Heart right ventricle (tissue), 16 donors: ENCODE measurements at regions not wholly inside any gene's neighbourhood (a gene's known extent, or its start where the extent isn't known, plus 50 kb on each side); places are given as distances from the start of the nearest gene placed in this dataset.

Experiments used
- ATAC-seq, 8 donors: fragments of 200-7000 bp; cut with Tn5 transposase; one replicate each; pipeline ENCODE4 v1.9.1; 2020; ENCODE audit warnings: mild to moderate bottlenecking in 8 of 8, moderate library complexity in 8 of 8, moderate number of reproducible peaks in 1 of 8
- DNase-seq, 2 donors: peaks; one replicate each; pipeline ENCODE4 v3.0.0-alpha.2; 2020
- H3K27ac ChIP-seq, 10 donors: fragments of 200-600 bp; sonication (generic) in 2 of 10; one replicate each; pipeline versions ENCODE4 v1.5.0 to v1.8.0; 2020 to 2022; ENCODE audit warnings: mild to moderate bottlenecking in 3 of 10
- H3K27me3 ChIP-seq, 7 donors: fragments of 200-600 bp; one replicate each; pipeline ENCODE4 v1.8.0; 2021 to 2022; ENCODE audit warnings: mild to moderate bottlenecking in 2 of 7
- H3K36me3 ChIP-seq, 9 donors: fragments of 200-600 bp; sonication (generic) in 1 of 9; one replicate each; pipeline versions ENCODE4 v1.5.0 to v1.8.0; 2020 to 2022; ENCODE audit warnings: mild to moderate bottlenecking in 2 of 9
- H3K4me1 ChIP-seq, 9 donors: fragments of 200-600 bp; sonication (generic) in 1 of 9; one replicate each; pipeline versions ENCODE4 v1.5.0 to v1.8.0; 2020 to 2022; ENCODE audit warnings: mild to moderate bottlenecking in 4 of 9
- H3K4me3 ChIP-seq, 10 donors: fragments of 200-600 bp; sonication (generic) in 2 of 10; one replicate each; pipeline versions ENCODE4 v1.5.0 to v1.8.0; 2020 to 2022; ENCODE audit warnings: mild to moderate bottlenecking in 7 of 10, moderate library complexity in 2 of 10
- H3K9me3 ChIP-seq, 11 donors: fragments of 200-600 bp in 10 of 11; sonication (generic) in 2 of 11; one replicate each; pipeline versions ENCODE4 v1.5.0 to v1.8.0; 2013 to 2022; ENCODE audit warnings: mild to moderate bottlenecking in 2 of 11, control low read depth in 1 of 11, moderate library complexity in 1 of 11
- WGBS, 2 donors: extraction: QIAGEN DNeasy Blood & Tissue Kit; methylation state at CpG; one replicate each; pipeline ENCODE4 v1.1.7; 2013; ENCODE audit warnings: inconsistent platforms in 1 of 2; 5-methylcytosine and 5-hydroxymethylcytosine counted together
- intact Hi-C, 10 donors: fragments of 100-400 bp; cut with DNase I; formaldehyde crosslinking; loops; one replicate each; pipeline versions ENCODE4 v1.11.1 to v1.14.2; 2022
- TF ChIP-seq, protein P1 (sequence below), 9 donors: fragments of 200-600 bp; sonication (generic) in 2 of 9; IDR thresholded peaks; one replicate each; pipeline versions ENCODE4 v1.5.0 to v1.8.0; 2021 to 2022; ENCODE audit warnings: antibody characterized with exemption in 9 of 9, mild to moderate bottlenecking in 5 of 9, moderate library complexity in 1 of 9
- donor health status: Arrhythmogenic right ventricular cardiomyopathy.
- donor health status: ischemic (EF 13 %, LVEDD 7.1; RV severe dilation, severe dysfunction).
- donor health status: healthy with polysubstance abuse.
- donor health status: DM: no; HTN: yes; CAD: no.
- donor health status: DM: no; HTN: no; CAD: no.
- donor health status: ischemic (EF 25% LVEDD 6.9; RV normal size, moderate dysfunction).
- donor health status: ischemic (EF 25% LVEDD 5.7; RV mildly dilated, moderate dysfunction).
- donor health status: healthy.
- donor health status: DM: yes; HTN: yes; CAD: no.
- donor health status: Ischemic cardiomyopathy.
- donor health status: ischemic (EF 35%, LVEDD 5.7; RV mildly dilated, moderate dysfunction).
- donor health status: nonischemic (EF 11% LVEDD 7.7; RV severe dilation, severe dysfunction).
- donor health status: DM: yes; HTN: yes; CAD: no.
- donor health status: PGD.
- donor health status: ischemic (EF 29% LVEDD 5.4; RV normal size, mild dysfunction).
- donor health status: nonischemic (EF 23%, LVEDD 6.1; RV moderate dilation, normal function).

DNA sequence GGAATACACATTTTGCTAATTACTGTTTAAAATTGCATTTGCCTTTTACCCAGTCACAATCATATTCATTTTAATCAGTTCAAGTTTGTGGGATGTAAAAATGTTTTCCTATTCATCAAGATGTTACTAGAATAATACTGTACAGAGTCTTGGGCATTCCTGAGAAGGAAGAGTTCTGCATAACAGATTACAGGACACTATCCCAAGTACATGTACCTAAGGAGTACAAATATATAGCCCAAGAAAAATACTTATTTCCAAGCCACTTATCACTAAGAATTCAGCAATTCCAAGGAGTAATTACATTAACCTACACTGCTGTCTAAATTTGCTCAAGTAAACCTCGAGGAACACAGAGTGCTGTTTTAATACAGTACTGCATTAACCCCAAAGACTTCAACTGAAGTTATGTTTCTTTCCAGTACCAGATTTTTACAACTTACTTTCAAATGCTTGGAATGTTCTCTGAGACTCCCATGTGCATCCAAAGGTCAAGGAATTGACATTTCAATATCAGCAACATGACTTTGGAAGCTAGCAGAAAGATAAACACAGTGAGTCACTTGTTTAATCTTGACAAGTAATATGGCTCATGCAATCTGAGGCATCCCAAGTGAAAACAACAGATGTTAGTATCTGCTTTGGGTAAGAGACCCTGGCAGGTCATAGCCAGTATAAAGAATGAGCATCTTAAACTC is 125.4 kb upstream of the BET1 start:
- intact Hi-C loops: loop anchor here in 1 of 10 donors (5.0 kb wide), 1 partner anchor 1322 kb away; no protein-coding TSS in a partner anchor
- 35 to 53% methylated on average over 1 of the region's 1 CpG for WGBS, 2 donors
- Histone ChIP-seq H3K4me3 (no peak overlapping the region), H3K27me3 (no peaks in the 10 kb centered on the region), H3K27ac (no peak overlapping the region), H3K9me3 (no peaks in the 10 kb centered on the region), H3K36me3 (no peaks in the 10 kb centered on the region), H3K4me1 (peaks cover 0 to 11% (median 0%) of the 10 kb centered on the region in 9 donors)
- DNase-seq (no peak), ATAC-seq (peak in 2 of 8 donors; percentile 4 to 80)
- TF ChIP-seq, protein P1, sequence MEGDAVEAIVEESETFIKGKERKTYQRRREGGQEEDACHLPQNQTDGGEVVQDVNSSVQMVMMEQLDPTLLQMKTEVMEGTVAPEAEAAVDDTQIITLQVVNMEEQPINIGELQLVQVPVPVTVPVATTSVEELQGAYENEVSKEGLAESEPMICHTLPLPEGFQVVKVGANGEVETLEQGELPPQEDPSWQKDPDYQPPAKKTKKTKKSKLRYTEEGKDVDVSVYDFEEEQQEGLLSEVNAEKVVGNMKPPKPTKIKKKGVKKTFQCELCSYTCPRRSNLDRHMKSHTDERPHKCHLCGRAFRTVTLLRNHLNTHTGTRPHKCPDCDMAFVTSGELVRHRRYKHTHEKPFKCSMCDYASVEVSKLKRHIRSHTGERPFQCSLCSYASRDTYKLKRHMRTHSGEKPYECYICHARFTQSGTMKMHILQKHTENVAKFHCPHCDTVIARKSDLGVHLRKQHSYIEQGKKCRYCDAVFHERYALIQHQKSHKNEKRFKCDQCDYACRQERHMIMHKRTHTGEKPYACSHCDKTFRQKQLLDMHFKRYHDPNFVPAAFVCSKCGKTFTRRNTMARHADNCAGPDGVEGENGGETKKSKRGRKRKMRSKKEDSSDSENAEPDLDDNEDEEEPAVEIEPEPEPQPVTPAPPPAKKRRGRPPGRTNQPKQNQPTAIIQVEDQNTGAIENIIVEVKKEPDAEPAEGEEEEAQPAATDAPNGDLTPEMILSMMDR (IDR thresholded peaks at IDR 0.05): no peak

DNA sequence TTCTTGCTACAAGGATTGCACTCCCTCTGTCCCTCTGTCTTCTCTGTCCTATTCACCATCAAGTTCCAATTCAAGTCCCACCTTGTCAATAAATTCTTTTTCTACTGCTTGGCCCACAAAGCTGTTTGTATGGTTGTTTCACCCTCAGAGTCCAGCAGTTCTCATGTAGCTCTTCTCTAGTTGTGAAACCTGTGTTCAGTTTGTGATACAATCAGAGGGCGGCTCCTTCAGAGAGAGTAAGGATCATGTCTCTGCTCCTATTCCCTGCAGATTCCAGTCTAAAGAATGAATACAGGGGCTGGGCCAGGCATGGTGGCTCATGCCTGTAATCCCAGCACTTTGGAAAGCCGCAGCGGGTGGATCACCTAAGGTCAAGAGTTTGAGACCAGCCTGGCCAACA is 126.6 kb upstream of the BET1 start:
- Histone ChIP-seq H3K36me3 (no peaks in the 10 kb centered on the region), H3K4me3 (no peak overlapping the region), H3K4me1 (peaks cover 0 to 11% (median 0%) of the 10 kb centered on the region in 9 donors), H3K9me3 (no peaks in the 10 kb centered on the region), H3K27me3 (no peaks in the 10 kb centered on the region), H3K27ac (no peak overlapping the region)
- intact Hi-C loops: loop anchor here in 1 of 10 donors (5.0 kb wide), 1 partner anchor 1323 kb away; no protein-coding TSS in a partner anchor
- WGBS, 2 donors: 98 to 100% methylated on average over 3 of the region's 3 CpGs
- no peak for ATAC-seq
- TF ChIP-seq, protein P1 (IDR thresholded peaks at IDR 0.05): no peak
- no peak for DNase-seq

DNA sequence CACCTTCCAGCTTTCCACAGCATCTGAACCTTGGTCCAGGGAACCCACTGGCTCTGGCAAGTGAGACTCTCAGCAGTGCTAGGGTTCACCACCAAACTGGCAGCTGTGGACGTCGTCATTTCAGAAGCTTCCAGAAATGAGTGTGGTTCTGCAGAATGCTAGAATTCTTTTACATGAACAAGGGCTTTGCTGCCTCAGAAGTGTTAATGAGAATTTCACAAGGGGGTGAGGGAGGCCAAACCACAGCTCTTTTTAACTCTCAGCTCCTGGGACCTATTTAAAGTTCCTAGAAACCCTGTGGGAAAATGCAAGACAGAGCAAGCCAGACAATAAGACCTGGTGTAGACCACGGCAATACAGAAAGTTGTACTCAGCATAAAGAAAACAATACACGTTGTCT is 129.3 kb upstream of the BET1 start:
- no peaks in the 10 kb centered on the region for H3K9me3 ChIP-seq
- H3K27me3 ChIP-seq: no peaks in the 10 kb centered on the region

DNA sequence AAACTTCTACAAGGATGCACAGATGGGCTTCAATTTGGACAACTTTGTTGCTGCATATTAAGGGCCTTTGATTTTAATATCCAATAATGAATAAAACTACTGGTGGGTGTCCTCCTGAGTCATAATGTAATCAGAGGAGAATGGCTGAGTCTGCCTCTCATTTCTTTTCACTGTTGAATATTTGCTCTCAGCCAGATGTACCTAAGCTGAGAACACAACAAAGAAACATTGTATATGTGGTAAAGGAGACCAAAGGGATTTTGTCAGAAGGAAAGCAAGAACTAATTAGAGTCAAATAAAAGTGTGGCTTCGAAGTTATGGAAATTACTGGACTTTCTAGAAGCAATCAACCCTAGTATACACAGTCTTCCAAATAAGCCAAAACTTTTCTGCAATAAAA is 131.0 kb upstream of the BET1 start:
- ATAC-seq (no peak), DNase-seq (no peak)
- TF ChIP-seq, protein P1 (IDR thresholded peaks at IDR 0.05): no peak
- Histone ChIP-seq H3K4me1 (no peaks in the 10 kb centered on the region), H3K9me3 (no peaks in the 10 kb centered on the region), H3K4me3 (no peak overlapping the region), H3K36me3 (no peaks in the 10 kb centered on the region), H3K27ac (no peak overlapping the region), H3K27me3 (no peaks in the 10 kb centered on the region)
- intact Hi-C loops: no loop called here
- WGBS, 2 donors: 82 to 93% methylated on average over 1 of the region's 1 CpG

More for the DNA sequence above, 129.3 kb upstream of the BET1 start:
- Histone ChIP-seq H3K4me1 (peaks cover 0 to 11% (median 0%) of the 10 kb centered on the region in 9 donors), H3K36me3 (no peaks in the 10 kb centered on the region), H3K27ac (no peak overlapping the region), H3K4me3 (no peak overlapping the region)
- ATAC-seq (no peak), DNase-seq (no peak)
- intact Hi-C loops: loop anchor here in 1 of 10 donors (5.0 kb wide), 1 partner anchor 1326 kb away; no protein-coding TSS in a partner anchor
- 63 to 65% methylated on average over 4 of the region's 4 CpGs for WGBS, 2 donors
- TF ChIP-seq, protein P1 (IDR thresholded peaks at IDR 0.05): no peak
